Epithelial cell of prostate (primary cell): ENCODE measurements at regions not wholly inside any gene's neighbourhood (a gene's known extent, or its start where the extent isn't known, plus 50 kb on each side); places are given as distances from the start of the nearest gene placed in this dataset.
A peak's percentile ranks its signal among the peaks of the same experiment; 100 is the strongest.
"Not testable (repeated sequence)": the region's sequence is repeated elsewhere in the genome, so short reads cannot be mapped to it uniquely, and the experiment has no call there.

ENCODE experiments used
- DNase-seq: peaks from one replicate; pipeline ENCODE4 v3.0.0-alpha.2; 2011; ENCODE audit warnings: low read depth, low spot score
- H3K27ac ChIP-seq: fragments of 450-650 bp; 2 replicates; pipeline ENCODE4 v1.5.1; 2017; ENCODE audit warnings: mild to moderate bottlenecking

DNA sequence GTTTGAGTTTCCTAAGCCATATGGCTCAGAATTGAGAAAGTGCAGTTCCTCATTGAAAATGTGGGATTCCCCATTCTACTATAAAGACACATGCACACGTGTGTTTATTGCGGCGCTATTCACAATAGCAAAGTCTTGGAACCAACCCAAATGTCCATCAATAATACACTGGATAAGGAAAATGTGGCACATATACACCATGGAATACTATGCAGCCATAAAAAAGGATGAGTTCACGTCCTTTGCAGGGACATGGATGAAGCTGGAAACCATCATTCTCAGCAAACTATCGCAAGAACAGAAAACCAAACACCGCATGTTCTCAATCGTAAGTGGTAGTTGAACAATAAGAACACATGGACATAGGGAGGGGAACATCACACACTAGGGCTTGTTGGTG lies 154.8 kb downstream of the SEC23IP start:
- not testable (repeated sequence) for DNase-seq, H3K27ac ChIP-seq

DNA sequence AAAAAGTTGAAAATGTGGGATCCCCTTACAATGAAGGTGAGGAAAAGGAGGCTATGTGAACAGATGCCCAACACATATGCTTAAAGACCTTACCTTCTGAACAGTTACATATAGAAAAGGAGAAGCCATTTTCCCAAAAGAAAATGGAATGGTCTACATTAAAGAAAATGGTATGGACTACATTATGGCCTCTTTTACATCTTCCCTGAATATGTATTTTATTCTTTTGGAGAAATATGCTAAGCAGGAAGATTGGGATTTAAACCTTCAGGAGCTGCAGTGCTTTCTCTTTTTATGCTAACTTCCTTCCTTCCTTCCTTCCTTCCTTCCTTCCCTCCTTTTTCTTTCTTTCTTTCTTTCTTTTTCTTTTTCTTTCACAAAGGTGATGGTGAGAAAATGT lies 155.4 kb downstream of the SEC23IP start:
- H3K27ac ChIP-seq: no peak overlapping the region
- no peak for DNase-seq

DNA sequence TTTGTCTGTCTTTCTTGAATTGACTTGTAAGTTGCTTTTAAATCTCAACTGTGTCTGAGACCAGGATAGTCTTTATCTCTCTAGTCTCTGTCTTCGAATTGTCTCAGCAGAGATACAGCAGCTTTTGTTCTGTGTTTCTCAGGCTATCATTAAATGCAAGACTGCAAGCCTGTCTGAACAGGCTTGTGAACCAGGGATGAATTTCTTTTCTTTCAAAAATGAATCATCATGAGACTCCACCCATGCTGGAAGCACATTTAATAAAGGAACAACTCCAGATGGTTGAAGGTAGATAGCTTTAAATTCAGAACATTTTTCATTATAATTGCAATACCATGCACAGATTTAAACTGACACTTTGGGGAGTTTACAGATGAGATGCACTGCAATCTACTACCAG lies 155.9 kb downstream of the SEC23IP start:
- peak; percentile 37 for DNase-seq
- H3K27ac ChIP-seq: no peak overlapping the region

DNA sequence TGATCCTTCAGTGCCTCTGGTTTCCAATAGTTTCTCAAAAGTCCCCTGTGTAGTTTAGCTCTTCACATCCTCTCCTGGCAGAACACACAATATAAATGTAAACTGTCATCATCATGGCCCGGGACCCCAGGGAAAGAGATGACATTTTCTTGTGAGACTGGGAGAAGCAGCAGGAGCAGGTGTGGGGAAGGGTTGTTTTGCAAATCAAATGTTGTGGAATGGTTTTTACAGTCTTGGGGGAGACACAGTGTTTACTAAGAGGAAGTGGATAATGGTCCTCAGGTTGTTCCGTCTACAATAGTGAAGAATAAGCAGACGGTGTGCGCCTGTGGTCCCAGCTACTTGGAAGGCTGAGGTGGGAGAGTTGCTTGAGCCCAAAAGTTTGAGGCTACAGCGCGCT lies 159.1 kb downstream of the SEC23IP start:
- H3K27ac ChIP-seq: no peak overlapping the region

DNA sequence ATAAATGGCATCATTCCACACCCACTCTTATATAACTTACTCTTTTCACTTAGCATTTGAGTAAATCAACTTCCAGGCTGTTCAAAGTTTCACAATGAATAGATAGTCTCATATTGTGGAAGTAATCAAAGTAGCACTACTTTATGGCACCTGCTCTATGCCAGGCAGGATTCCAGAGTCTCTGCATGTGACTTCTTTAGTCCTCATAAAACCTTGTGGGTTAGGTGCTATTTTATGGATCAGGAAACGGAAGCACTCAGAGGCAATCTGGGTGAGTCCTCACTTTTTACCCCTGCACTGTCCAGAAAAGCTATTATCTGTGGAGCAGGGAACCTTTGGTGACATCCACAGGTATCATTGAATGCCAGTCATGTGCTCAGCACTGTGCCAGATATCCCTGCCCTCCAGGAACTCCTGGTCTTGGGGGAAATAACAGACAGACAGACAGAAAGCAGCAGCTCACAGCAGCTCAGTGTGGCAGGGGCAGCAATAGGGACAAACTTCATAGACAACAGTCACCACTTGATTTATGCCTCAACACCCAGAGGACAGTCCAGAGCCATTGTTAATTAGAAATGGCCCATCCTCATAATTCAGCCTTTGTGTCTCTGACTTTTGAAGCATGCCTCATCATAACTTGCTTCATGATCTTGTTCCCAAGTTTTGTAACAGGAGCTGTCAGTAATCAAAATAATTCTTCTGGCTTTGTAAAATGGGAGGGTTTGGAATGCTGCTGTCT lies 160.6 kb downstream of the SEC23IP start:
- DNase-seq: no peak
- no peak overlapping the region for H3K27ac ChIP-seq

More for the DNA sequence above, 159.1 kb downstream of the SEC23IP start:
- no peak for DNase-seq

DNA sequence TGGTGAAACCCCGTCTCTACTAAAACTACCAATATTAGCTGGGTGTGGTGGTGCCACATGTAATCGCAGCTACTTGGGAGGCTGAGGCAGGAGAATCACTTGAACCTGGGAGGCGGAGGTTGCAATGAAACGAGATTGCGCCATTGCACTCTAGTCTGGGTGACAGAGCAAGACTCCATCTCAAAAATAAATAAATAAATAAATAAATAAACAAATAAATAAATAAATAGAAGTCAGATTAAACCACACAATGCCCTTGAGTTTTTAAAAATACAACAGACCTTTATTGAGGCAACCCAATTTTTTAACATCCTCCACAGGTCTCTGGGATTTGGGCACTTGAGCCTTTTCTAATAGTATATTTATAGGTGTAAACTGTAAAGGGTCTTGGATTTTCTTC lies 167.3 kb downstream of the SEC23IP start:
- not testable (repeated sequence) for DNase-seq, H3K27ac ChIP-seq

DNA sequence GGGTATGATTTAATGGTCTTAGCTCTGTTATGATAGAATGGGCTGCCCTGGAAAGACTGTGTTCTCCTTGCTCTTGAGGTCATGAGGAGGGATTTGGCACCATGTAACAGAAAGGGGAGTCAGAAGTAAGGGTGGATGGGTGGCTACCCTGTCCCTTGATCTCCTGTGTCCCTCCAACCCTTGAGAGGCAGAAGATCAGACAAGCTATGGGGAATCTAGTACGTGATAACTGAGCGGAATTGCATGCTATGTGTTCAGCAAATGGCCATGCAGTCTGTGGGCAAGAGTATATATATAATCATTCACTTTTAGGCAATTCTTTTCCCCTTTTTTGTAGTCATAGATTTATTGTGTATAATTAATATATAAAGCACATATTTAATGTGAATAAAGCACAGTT lies 174.9 kb downstream of the SEC23IP start:
- DNase-seq: no peak
- H3K27ac ChIP-seq: no peak overlapping the region

DNA sequence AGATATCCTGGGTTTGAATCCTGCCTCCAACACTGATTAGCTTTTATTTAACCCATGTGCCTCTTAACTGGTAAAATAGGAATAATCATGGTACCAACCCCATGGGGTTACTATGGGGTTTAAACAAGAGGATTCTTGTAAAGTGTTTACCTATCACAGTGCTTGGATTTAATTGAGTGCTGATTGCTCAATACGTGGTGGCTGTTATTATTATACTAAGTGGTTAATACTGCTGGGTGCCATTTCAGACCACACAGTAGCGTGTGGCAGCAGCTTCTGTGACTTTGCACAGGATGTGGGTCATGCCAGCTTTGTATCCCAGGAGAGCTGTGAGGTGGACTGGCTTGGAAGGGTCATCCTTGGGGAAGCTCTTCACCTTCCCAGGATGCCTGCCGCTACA lies 177.2 kb downstream of the SEC23IP start:
- no peak for DNase-seq
- H3K27ac ChIP-seq: no peak overlapping the region

DNA sequence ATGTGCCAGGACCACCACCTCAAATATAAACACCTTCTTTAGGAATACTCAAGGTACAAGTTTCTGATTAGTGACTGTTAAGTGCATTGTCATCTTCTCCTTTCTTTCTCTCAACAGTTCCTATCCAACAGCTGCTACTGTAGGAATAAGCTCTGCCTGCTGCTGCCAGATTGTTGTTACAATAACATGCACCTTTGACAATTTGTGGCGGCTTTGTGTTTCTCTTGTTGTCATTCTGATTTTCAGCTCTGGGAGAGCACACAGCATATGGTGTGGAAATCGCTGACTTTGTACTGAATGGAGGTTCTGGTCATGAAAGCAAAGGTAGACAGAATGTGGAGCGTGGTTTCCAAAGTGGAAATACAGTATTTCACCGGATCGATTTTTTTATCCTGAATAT lies 182.8 kb downstream of the SEC23IP start:
- H3K27ac ChIP-seq: no peak overlapping the region
- no peak for DNase-seq

DNA sequence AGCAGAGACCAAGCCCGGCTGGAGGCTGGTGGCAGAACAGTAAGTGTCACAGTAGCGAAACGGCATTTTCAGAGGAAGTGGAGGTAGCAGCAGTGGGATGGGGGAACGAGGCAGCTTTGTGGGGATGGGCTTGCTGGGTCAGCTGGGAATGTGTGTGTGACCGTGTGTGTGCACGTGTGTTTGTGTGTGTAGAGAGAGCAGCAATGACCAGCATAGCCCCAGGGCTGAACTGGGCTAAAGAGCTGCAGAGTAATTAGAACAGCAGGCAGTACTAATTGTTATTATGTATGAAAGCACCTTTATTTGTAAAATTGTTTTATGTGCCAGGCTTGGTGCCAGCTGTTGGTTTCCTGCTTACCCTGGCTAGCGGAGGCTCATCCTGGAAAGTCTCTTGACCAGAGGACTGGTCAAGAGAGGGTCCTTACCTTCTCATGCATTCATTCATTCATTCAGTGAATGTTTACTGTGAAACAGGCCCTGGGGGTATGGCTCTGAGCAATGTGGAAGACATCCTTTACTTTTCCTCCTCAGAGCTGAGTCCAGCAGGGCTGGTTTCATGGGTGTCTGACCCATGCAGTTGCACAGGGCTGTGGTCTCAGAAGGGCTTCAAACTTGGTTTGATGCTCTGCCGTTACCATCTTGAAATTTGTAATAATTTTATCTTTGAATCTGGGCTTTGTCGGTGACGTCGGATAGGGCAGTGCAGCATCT lies 184.6 kb downstream of the SEC23IP start:
- DNase-seq: no peak
- H3K27ac ChIP-seq: no peak overlapping the region

DNA sequence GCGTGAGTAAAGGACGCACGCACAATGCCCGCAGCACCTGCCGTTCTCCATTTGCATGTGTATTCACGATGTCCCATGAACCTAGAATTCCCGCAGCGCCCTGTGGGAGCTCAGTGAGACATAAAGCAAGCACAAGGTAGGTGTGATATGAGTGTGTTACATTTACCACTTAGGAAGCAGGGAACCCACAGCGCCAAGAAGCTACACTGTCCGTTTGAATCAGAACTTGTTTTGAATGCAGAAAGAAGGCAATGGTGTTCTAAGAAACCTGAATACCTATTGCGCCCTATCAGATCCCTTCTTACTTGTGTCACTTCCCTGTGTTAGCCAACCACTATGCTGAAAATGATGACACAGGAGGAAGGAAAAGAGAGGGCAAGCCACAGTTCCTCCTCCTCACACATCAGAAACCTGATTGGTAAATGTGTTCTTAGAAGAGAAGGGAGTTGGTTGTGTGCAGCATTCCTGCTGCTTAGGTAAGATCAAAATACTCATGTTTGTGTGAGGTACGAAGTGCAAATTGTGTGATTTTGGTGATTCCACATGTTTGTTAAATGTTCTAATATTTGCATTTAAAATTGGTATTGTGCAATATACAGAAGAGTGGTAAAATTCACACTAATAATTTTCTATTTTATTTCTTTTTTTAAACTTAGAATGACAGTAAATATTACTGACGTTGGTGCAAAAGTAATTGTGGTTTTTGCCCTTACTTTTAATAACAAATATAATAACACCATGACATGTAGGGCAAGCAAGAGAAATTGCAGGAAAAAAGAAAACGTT lies 185.4 kb downstream of the SEC23IP start:
- no peak for DNase-seq
- no peak overlapping the region for H3K27ac ChIP-seq

DNA sequence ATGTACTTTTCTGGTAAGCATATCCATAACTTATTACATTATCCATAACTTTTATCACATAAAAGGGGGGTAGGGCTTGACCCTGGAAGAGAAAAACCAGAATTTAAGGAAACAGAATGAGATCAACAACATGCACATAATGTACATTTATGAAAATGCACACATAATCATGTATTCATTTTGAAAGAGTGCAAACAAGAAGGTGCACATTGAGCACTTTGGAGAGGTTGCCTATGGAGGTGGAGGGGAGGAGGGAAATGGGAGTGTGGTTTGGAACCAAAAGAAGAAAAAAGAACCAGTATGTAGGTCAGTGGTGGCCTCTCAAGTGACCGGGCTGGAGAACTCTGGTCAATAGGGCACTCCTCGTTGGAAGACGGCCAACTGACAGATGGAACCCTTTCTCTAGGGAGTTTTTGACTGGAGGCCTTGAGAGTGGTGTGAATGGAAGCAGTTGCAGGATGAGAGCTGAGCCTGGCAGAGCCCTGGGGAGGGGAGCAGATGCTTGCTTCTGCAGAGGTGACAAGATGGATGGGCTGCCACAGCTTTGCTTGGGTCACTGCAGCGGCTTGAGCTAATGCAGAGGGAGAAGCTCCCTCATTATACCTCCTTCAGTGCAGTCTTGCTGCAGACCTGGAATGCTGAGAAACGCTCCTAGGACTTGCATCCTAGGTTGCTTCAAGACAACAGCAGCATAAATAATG lies 192.7 kb downstream of the SEC23IP start:
- H3K27ac ChIP-seq: no peak overlapping the region
- DNase-seq: no peak

DNA sequence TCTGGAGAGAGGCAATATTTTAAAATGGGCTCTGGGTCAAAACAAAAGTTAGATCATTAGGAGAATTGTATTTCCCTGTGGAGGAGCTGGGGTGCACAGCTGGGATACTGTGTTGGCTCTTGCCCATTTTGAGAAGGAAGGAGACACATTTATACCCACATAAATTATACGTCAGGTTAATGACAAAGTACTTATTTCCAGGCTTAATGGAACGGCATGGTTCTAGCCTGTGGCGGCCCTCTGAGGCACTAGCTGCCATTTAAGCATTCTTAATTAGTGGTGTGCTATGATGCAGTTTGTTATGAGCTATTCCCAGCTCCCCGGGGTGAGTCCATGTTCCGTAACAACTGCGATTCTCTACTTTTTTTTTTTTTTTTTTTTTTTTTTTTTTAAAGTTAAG lies 193.5 kb downstream of the SEC23IP start:
- no peak overlapping the region for H3K27ac ChIP-seq
- DNase-seq: no peak

DNA sequence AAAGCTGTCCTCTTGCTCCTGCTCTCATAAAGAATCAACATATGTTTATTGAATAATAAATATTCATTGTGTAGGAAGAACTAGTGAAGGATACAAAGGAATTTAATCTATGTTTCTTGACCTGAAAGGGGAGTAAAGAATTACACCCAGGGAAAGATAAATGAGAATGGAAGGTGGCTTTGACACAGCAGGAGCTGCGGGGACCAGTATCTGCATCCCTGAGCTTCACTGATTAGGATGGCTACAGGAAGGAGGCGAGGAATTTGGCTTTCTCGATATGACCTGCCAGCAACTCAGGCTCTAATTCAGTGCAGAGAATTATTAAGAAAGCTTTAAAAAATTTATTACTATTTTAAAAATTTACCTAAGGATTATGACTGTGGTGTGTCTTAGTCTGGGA lies 194.6 kb downstream of the SEC23IP start:
- H3K27ac ChIP-seq: no peak overlapping the region
- DNase-seq: no peak

DNA sequence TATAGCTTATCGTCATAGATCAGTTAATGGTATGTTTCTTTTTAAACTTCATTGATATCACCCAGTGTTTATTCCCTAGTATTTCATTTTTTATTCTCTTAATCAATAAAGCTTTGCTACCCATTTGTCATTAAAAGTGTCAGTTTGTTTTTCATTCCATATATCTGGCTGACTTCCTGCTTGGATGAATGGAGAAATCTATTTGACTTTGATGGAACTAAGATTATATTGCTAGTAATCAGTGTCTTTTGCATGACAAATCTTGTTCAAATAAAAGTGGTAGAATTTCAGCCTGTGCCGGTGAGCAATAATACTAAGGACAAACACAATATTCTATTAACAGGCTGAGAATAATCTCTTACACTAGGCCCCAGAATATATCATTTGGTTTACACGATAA lies 203.3 kb downstream of the SEC23IP start:
- no peak overlapping the region for H3K27ac ChIP-seq
- no peak for DNase-seq

DNA sequence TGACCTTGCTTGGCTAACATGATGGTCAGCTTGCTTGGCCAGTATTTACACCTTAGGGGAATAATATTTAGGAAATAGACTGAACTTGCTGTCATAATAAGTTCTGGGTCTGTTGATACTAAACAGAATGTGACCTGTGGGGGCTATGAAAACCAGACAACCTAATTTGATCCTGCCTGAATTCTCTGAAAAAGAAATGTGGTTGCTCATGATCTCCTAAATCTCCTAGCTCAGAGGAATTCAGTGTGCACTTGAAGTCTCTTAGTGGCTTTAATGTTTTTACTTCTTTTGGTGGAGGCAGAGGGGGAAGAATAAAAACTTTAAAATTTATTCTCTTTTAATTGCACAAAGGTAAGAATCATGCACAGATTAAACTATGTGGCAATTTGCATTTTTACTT lies 205.2 kb downstream of the SEC23IP start:
- H3K27ac ChIP-seq: no peak overlapping the region
- DNase-seq: no peak

DNA sequence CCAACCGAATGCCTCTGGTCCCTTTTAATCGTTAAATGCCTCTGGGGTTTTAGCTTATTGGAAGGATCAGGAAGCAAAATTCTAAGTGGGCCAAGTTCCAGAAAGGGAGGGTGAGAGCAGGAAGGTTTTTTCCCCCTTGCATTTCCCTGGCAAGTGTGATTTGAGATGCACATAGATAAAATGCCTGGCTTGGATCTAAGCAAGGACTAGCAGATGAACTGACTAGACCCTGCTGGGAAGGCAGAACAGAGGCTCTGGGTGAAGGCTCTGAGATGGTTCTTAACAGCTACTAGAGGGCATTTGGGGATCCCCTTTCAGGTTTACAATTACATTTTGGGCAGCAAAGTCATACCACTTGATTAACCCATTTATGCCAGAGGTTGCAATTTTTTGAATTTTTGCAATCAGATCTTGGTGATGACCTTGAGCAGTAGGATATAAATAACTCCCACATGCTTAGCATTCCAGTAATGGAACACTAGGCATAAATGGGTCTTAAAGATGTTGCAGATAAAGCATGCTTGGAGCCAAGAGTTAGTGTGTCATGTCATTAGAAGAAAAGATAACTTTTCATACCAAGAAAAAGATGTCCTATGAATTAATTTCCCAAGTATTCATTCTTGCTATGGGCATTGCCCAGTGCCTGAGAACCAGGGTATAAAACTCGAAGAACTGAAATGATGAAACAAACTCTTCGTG lies 205.9 kb downstream of the SEC23IP start:
- no peak overlapping the region for H3K27ac ChIP-seq
- no peak for DNase-seq

DNA sequence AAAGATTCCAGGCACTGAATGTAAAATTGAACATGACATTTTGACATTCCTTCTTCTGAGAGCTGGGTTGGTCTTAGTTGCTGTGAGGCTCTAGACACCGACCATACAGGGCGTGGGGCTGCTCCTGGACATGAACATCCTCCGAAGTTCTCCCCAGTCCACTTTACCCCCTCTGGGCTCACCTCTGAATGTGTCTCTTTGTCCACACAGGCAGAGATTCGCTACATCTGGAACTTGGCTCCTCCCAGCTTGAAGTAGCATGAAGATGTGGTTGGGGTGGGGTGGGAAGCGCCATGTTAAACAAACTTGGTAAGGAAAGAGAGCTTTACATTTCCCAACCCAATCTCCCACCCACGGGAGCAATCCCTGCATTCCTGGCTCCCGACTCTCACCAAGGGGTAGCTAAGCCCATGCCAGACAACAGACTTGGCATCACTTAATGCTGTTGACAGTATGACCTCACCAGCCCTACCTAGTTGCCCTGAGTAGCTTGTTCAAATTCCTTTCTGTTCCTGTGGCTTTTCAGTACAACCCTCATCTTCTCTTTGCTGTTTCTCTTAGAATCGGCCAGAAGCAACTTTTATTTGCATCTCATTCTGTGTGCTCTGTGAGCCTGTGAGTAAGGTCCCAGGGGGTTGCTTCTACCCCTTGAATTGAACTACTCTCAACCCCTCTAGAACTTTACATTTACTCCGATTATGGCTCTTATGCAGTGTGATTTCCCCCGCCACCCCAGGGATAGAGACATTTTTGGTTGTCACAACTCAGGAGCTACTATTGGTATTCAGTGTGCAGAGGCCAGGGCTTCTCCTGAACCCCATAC lies 211.4 kb downstream of the SEC23IP start:
- no peak overlapping the region for H3K27ac ChIP-seq
- no peak for DNase-seq

DNA sequence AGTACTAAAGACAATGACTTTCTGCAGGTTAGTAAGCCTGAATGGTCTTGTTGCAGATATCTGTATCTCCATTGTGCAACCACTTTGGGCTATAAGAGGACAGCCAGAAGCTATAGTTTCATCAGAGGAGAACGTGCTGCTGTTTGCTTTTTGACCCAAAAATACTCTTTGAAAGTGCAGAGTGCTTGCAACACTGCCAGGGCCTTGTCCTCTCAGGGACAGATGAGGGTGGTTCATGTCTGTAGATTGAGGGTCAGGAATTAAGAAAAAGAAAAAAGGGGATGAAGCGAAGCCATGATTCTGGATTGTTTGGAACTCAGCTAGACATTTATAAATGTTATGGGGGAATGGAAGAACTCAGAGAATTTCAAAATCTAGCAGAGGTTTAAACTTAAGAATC lies 212.5 kb downstream of the SEC23IP start:
- DNase-seq: no peak
- H3K27ac ChIP-seq: no peak overlapping the region
